ENCODE measurements at regions not wholly inside any gene's neighbourhood (a gene's known extent, or its start where the extent isn't known, plus 50 kb on each side); places are given as distances from the start of the nearest gene placed in this dataset.

DNA sequence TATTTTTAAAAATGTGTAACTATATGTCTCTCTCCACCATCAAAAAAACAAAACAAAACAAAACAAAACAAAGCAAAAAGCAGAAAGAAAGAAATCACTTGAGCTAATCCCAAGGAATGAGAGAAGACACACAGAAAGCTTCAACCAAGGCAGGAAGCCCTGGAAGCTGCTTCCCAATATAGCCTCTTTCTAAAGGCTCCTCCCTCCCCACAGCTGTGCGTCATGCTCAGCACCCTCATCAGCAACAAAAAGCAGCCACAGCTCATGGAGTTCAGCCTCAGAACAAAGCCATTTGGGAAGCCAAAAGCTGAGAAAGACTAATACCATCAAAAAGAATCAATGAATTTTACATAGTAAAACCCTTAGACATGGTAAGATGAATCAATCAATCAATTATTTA lies 501.6 kb upstream of the SMIM31 start (continued):
- TF ChIP-seq POLR2AphosphoS5 (IDR thresholded peaks at IDR 0.05; ENCODE audit: low read depth, low read length) (no peak), SP2 (IDR thresholded peaks at IDR 0.05; ENCODE audit: low read length) (no peak), BACH1 (IDR thresholded peaks at IDR 0.05; ENCODE audit: low read length) (no peak), SRF (IDR thresholded peaks at IDR 0.05; ENCODE audit: low read depth, low read length) (0 out of 2 replicates have a peak, but pooled peaks have one; percentile 32), SAP30 (IDR thresholded peaks at IDR 0.05; ENCODE audit: insufficient read depth, insufficient replicate concordance, low read length) (no peak), TBP (IDR thresholded peaks at IDR 0.05; ENCODE audit: low read depth, low read length) (no peak), PHF8 (conservative IDR thresholded peaks at IDR 0.05; ENCODE audit: low read depth, low read length) (no peak), EZH2 (IDR thresholded peaks at IDR 0.05; ENCODE audit: low read depth, low read length, severe bottlenecking) (no peak), NRF1 (IDR thresholded peaks at IDR 0.05; ENCODE audit: low read depth, low read length) (no peak), SIN3A (conservative IDR thresholded peaks at IDR 0.05 in 1 of 2, IDR thresholded peaks at IDR 0.05 in 1 of 2; ENCODE audit: low read depth in 1 of 2, low read length in 2 of 2) (no peak), BRCA1 (IDR thresholded peaks at IDR 0.05; ENCODE audit: low read depth, low read length) (no peak), HDAC6 (IDR thresholded peaks at IDR 0.05; ENCODE audit: low read depth, low read length) (no peak), RAD21 (IDR thresholded peaks at IDR 0.05 in 1 of 2, conservative IDR thresholded peaks at IDR 0.05 in 1 of 2; ENCODE audit: low read depth in 2 of 2, low read length in 2 of 2) (peak in 1 of 2 experiments; percentile 12; a peak in 1 of 4 replicates), BCL11A (IDR thresholded peaks at IDR 0.05; ENCODE audit: low read depth in 2 of 2, low read length in 2 of 2) (no peak), ZNF274 (IDR thresholded peaks at IDR 0.05; ENCODE audit: borderline replicate concordance, extremely low read depth, low read length) (no peak), MAFK (IDR thresholded peaks at IDR 0.05; ENCODE audit: low read depth, low read length) (no peak)

All from H1 (cell line).